T-helper 22 cell (primary cell): ENCODE measurements at regions not wholly inside any gene's neighbourhood (a gene's known extent, or its start where the extent isn't known, plus 50 kb on each side); places are given as distances from the start of the nearest gene placed in this dataset.

Experiments used
- DNase-seq: peaks from one replicate; pipeline ENCODE4 v3.0.0-alpha.2; 2020; ENCODE audit warnings: low read depth

GRCh38 chr6:151701911-151702562 lies 105.4 kb upstream of the ESR1 start:
- no peak for DNase-seq

- DNase-seq = no peak
Measured at GRCh38 chr6:151702851-151703658, 104.4 kb upstream of the ESR1 start.

- DNase-seq = no peak
Measured at GRCh38 chr6:151704383-151704782, 103.1 kb upstream of the ESR1 start.

- no peak for DNase-seq
Measured at GRCh38 chr6:151705993-151706733, 101.3 kb upstream of the ESR1 start.

- DNase-seq = no peak
Measured at GRCh38 chr6:151709329-151709728, 98.2 kb upstream of the ESR1 start.

GRCh38 chr6:151716526-151716932 lies 91.0 kb upstream of the ESR1 start:
- DNase-seq = no peak

GRCh38 chr6:151719070-151719469 lies 88.4 kb upstream of the ESR1 start:
- no peak for DNase-seq

- no peak for DNase-seq
Measured at GRCh38 chr6:151721146-151721545, 86.3 kb upstream of the ESR1 start.

- no peak for DNase-seq
Measured at GRCh38 chr6:151721671-151722070, 85.8 kb upstream of the ESR1 start.

- DNase-seq = no peak
Measured at GRCh38 chr6:151722342-151722741, 85.1 kb upstream of the ESR1 start.

- DNase-seq = no peak
Measured at GRCh38 chr6:151723152-151723551, 84.3 kb upstream of the ESR1 start.

- no peak for DNase-seq
Measured at GRCh38 chr6:151729829-151730495, 77.5 kb upstream of the ESR1 start.

GRCh38 chr6:151730496-151730870 lies 77.0 kb upstream of the ESR1 start:
- no peak for DNase-seq

- DNase-seq = no peak
Measured at GRCh38 chr6:151731313-151731712, 76.2 kb upstream of the ESR1 start.

- DNase-seq = no peak
Measured at GRCh38 chr6:151733680-151734320, 73.7 kb upstream of the ESR1 start.

GRCh38 chr6:151738267-151738666 lies 69.2 kb upstream of the ESR1 start:
- DNase-seq = no peak

- no peak for DNase-seq
Measured at GRCh38 chr6:151738960-151739359, 68.5 kb upstream of the ESR1 start.

- no peak for DNase-seq
Measured at GRCh38 chr6:151740820-151741219, 66.7 kb upstream of the ESR1 start.

- no peak for DNase-seq
Measured at GRCh38 chr6:151747896-151748295, 59.6 kb upstream of the ESR1 start.

GRCh38 chr6:151749341-151749740 lies 58.1 kb upstream of the ESR1 start:
- no peak for DNase-seq

GRCh38 chr6:151753581-151753980 lies 53.9 kb upstream of the ESR1 start:
- no peak for DNase-seq

GRCh38 chr6:151757506-151757955 lies 50.0 kb upstream of the ESR1 start:
- DNase-seq = no peak
